ENCODE measurements at regions not wholly inside any gene's neighbourhood (a gene's known extent, or its start where the extent isn't known, plus 50 kb on each side); places are given as distances from the start of the nearest gene placed in this dataset.
A peak's percentile ranks its signal among the peaks of the same experiment; 100 is the strongest.

DNA sequence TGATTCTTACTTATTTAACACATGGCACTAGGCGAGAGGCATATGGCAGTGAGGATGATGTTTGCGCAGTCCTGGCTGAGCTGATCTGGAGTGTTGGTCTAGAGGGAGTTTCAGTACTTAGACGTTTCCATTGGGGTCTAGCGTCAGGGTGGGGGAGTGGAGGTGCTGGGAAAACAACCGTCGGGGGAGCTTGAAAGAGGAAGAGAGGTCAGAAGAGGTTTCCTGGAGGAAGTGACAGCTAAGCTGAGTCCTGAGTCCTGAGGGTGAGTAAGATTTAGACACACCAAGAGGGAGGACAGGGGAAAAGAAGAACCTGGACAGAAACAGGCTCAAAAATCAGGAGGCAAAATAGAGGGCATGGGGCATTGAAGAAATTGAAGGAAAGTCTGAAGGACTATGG lies 81.4 kb downstream of the ALOX5AP start:
- no peak overlapping the region for H3K4me3 ChIP-seq
- H3K9me3 ChIP-seq, result no peaks in the 10 kb centered on the region
- H3K4me1 ChIP-seq, result peaks cover 0 to 4% (median 0%) of the 10 kb centered on the region in 4 donors
- TF ChIP-seq POLR2A (IDR thresholded peaks at IDR 0.05) (no peak), EP300 (IDR thresholded peaks at IDR 0.05) (no peak), POLR2AphosphoS5 (IDR thresholded peaks at IDR 0.05) (no peak)
- TF ChIP-seq, protein P1, sequence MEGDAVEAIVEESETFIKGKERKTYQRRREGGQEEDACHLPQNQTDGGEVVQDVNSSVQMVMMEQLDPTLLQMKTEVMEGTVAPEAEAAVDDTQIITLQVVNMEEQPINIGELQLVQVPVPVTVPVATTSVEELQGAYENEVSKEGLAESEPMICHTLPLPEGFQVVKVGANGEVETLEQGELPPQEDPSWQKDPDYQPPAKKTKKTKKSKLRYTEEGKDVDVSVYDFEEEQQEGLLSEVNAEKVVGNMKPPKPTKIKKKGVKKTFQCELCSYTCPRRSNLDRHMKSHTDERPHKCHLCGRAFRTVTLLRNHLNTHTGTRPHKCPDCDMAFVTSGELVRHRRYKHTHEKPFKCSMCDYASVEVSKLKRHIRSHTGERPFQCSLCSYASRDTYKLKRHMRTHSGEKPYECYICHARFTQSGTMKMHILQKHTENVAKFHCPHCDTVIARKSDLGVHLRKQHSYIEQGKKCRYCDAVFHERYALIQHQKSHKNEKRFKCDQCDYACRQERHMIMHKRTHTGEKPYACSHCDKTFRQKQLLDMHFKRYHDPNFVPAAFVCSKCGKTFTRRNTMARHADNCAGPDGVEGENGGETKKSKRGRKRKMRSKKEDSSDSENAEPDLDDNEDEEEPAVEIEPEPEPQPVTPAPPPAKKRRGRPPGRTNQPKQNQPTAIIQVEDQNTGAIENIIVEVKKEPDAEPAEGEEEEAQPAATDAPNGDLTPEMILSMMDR (IDR thresholded peaks at IDR 0.05), result no peak
- H3K27ac ChIP-seq, result no peak overlapping the region
- intact Hi-C loops (cut with DNase I), result no loop called here
- H3K27me3 ChIP-seq, result no peaks in the 10 kb centered on the region
- DNase-seq, result peak; percentile 35
- no peaks in the 10 kb centered on the region for H3K36me3 ChIP-seq
- WGBS, 2 donors, result 54 to 80% methylated on average over 6 of the region's 6 CpGs

DNA sequence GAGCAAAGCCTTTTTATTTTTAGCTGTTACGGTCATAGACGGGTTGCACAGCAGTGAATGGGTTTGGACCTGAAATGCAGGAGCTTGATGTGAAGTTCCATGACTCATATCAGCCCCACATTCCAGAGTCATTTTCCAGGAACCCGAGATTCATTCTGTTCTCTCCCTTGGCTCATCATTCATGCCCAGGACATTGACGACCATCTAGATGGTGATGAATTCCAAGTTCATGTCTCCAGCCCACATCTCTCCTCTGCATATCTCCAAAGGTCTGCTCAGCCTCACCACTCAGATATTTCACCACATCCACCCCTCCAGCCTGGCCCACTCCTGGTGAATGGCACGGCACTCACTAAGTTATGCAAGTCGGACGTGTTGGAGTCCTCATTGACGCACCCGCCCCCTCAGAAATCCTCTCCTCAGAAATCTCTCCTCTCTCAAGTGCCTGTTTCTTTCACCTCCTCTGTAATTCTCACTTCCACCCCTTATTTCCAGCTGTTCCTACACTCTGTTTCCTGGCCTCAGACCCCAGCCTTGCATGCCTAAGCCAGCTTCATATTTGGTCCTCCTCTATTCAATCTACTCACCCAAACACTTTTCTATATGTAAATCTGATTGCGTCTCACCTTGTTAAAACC lies 83.1 kb downstream of the ALOX5AP start:
- intact Hi-C loops (cut with DNase I), result no loop called here
- 93 to 94% methylated on average over 10 of the region's 10 CpGs for WGBS, 2 donors
- TF ChIP-seq POLR2AphosphoS5 (IDR thresholded peaks at IDR 0.05) (peak in 3 of 4 donors; percentile 14 to 61 (median 22)), EP300 (IDR thresholded peaks at IDR 0.05) (peak in 1 of 4 donors; percentile 45), POLR2A (IDR thresholded peaks at IDR 0.05) (no peak)
- TF ChIP-seq, protein P1 (IDR thresholded peaks at IDR 0.05), result no peak

DNA sequence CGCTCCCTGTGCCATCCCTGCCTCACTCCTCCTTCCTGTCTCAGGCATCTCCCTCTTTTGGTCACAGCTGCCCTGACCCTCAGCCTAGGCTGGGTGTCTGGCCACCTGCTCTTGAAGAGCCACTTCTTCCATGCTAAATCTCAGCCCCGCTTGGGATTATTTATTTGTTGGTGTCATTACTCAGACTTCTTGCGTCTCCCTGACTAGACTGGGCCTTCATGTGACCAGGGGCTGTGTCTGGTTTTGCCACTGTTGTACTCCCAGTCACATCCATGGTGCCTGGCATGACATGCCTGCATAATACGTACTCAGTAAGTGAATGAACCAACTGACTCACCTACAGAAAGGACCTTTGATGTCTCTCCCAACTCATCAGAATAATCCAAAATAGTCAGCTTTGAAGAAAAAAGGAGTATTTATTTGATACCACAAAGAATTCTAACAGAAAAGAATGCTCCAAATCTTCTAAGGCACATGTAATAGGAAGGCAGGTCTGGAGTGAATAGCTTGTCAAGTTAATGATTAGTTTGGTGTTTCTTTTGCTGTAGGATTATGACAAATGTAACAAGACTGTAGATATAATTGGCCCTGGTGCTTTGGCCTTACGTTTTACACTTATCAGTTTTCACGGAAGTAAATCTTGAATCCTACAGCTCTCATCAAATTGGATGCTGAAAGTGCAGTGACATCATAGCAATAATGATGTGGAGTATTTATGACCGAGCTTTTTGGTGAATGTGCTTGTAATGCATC lies 84.0 kb downstream of the ALOX5AP start:
- no peaks in the 10 kb centered on the region for H3K27me3 ChIP-seq
- H3K27ac ChIP-seq, result peak overlapping the region in 1 of 4 donors; percentile 16
- TF ChIP-seq, protein P1 (IDR thresholded peaks at IDR 0.05), result no peak
- no peak for TF ChIP-seq POLR2AphosphoS5 (IDR thresholded peaks at IDR 0.05)
- TF ChIP-seq POLR2A (IDR thresholded peaks at IDR 0.05), result no peak
- no peak for TF ChIP-seq EP300 (IDR thresholded peaks at IDR 0.05)
- H3K4me3 ChIP-seq, result no peak overlapping the region
- WGBS, 2 donors, result 57 to 79% methylated on average over 7 of the region's 7 CpGs
- intact Hi-C loops (cut with DNase I), result no loop called here
- H3K4me1 ChIP-seq, result peaks cover 0 to 4% (median 0%) of the 10 kb centered on the region in 4 donors
- no peaks in the 10 kb centered on the region for H3K36me3 ChIP-seq
- H3K9me3 ChIP-seq, result no peaks in the 10 kb centered on the region
- DNase-seq, result peak; percentile 34

More for the DNA sequence above, 83.1 kb downstream of the ALOX5AP start:
- peak; percentile 75 for DNase-seq
- H3K4me1 ChIP-seq, result peaks cover 0 to 4% (median 0%) of the 10 kb centered on the region in 4 donors
- H3K36me3 ChIP-seq, result no peaks in the 10 kb centered on the region
- H3K4me3 ChIP-seq, result no peak overlapping the region
- H3K27me3 ChIP-seq, result no peaks in the 10 kb centered on the region
- no peaks in the 10 kb centered on the region for H3K9me3 ChIP-seq
- H3K27ac ChIP-seq, result peak overlapping the region in 1 of 4 donors; percentile 28

DNA sequence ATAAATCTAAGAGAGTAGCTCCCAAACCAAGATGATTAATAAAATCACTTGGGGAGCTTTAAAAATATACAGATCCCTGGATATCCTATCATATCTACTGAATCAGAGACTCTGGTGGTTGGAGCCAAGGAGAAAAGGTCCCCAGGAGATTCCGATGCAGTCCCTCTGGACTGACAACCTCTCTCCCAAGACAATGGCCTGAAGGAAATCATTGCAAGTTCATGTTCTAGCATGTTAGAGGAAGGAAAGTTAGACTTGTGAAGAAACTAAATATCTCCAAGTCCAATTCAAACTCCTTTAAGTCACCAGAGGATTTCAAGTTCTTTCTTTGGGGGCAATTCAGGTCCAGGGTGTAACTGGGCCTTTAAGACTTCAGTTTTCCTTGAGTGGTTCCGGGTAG lies 84.7 kb upstream of the MEDAG start:
- no peaks in the 10 kb centered on the region for H3K9me3 ChIP-seq
- no peaks in the 10 kb centered on the region for H3K36me3 ChIP-seq
- intact Hi-C loops (cut with DNase I), result no loop called here
- 82 to 90% methylated on average over 2 of the region's 2 CpGs for WGBS, 2 donors
- DNase-seq, result no peak
- H3K4me3 ChIP-seq, result no peak overlapping the region
- TF ChIP-seq POLR2AphosphoS5 (IDR thresholded peaks at IDR 0.05) (no peak), POLR2A (IDR thresholded peaks at IDR 0.05) (no peak), EP300 (IDR thresholded peaks at IDR 0.05) (no peak)
- TF ChIP-seq, protein P1 (IDR thresholded peaks at IDR 0.05), result no peak
- H3K27ac ChIP-seq, result no peak overlapping the region
- no peaks in the 10 kb centered on the region for H3K27me3 ChIP-seq
- peaks cover 0 to 4% (median 0%) of the 10 kb centered on the region in 4 donors for H3K4me1 ChIP-seq

Measured in sigmoid colon (tissue), 6 donors.